H1 (cell line): ENCODE measurements at regions not wholly inside any gene's neighbourhood (a gene's known extent, or its start where the extent isn't known, plus 50 kb on each side); places are given as distances from the start of the nearest gene placed in this dataset.

Experiments used
- CTCF ChIA-PET: fragments of 300-600 bp; sonication (Branson Sonifier 250); formaldehyde crosslinking; loops from one replicate; lab custom pipeline; 2021; ENCODE audit not compliant: partially characterized antibody; lab: Charles Lee
- POLR2A ChIA-PET: fragments of 300-600 bp; sonication (Branson Sonifier 250); formaldehyde crosslinking; loops from one replicate; lab custom pipeline; 2021; ENCODE audit warnings: inconsistent platforms; ENCODE audit not compliant: partially characterized antibody; lab: Charles Lee
- DNase-seq, 2 experiments: peaks; one replicate each; pipeline versions ENCODE4 v3.0.0 to v3.0.0-alpha.2; 2010 to 2022; ENCODE audit warnings: low spot score in 2 of 2, low read depth in 1 of 2, mixed read lengths in 1 of 2
- FAIRE-seq: peaks from 2 replicates; lab custom pipeline; 2011; peaks lifted over from hg19 to GRCh38; lab: Jason Lieb, UNC
- H2AFZ ChIP-seq: 2 replicates; pipeline ENCODE4 v1.8.1; 2012; ENCODE audit warnings: low read length, inconsistent platforms
- H2AK5ac ChIP-seq: 2 replicates; pipeline ENCODE4 v1.6.1; 2013; ENCODE audit warnings: low read depth, low read length
- H2BK120ac ChIP-seq: replicated peaks from 2 replicates; pipeline ENCODE3; 2013; ENCODE audit warnings: low read depth, low read length, inconsistent platforms
- H2BK12ac ChIP-seq: 2 replicates; pipeline ENCODE4 v1.6.1; 2013; ENCODE audit warnings: low read depth, low read length
- H2BK15ac ChIP-seq: 2 replicates; pipeline ENCODE4 v1.6.1; 2013; ENCODE audit warnings: low read length
- H2BK20ac ChIP-seq: 2 replicates; pipeline ENCODE4 v1.6.1; 2013; ENCODE audit warnings: low read length
- H2BK5ac ChIP-seq: 2 replicates; pipeline ENCODE4 v1.6.1; 2013; ENCODE audit warnings: low read depth, low read length
- H3K14ac ChIP-seq: 2 replicates; pipeline ENCODE4 v1.6.1; 2013; ENCODE audit warnings: inconsistent platforms; ENCODE audit not compliant: insufficient read length
- H3K18ac ChIP-seq: 2 replicates; pipeline ENCODE4 v1.6.1; 2013; ENCODE audit warnings: low read length; ENCODE audit errors: extremely low read depth
- H3K23ac ChIP-seq: 2 replicates; pipeline ENCODE4 v1.6.1; 2013; ENCODE audit warnings: inconsistent platforms; ENCODE audit not compliant: insufficient read length
- H3K23me2 ChIP-seq: 2 replicates; pipeline ENCODE4 v1.6.1; 2013; ENCODE audit warnings: low read depth, low read length
- H3K27ac ChIP-seq: 2 replicates; pipeline ENCODE4 v1.6.1; 2011; ENCODE audit warnings: low read depth, low read length, inconsistent platforms
- H3K27me3 ChIP-seq, 4 experiments: replicated peaks in 1 of 4; 1 replicate in 1 of 4; 2 replicates in 3 of 4; pipeline versions ENCODE4 v1.6.1 to v1.8.1; 2011 to 2013; ENCODE audit warnings: low read length in 3 of 4, mild to moderate bottlenecking in 3 of 4, inconsistent platforms in 2 of 4, mixed read lengths in 2 of 4, moderate library complexity in 1 of 4; ENCODE audit not compliant: control insufficient read depth in 3 of 4, insufficient read depth in 3 of 4; ENCODE audit errors: extremely low read depth in 1 of 4
- H3K36me3 ChIP-seq, 4 experiments: 2 replicates each; pipeline versions ENCODE4 v1.6.1 to v1.8.1; 2011 to 2013; ENCODE audit warnings: mild to moderate bottlenecking in 4 of 4, low read length in 3 of 4, moderate library complexity in 2 of 4, control low read depth in 1 of 4, inconsistent platforms in 1 of 4; ENCODE audit not compliant: insufficient read depth in 4 of 4, control insufficient read depth in 2 of 4
- H3K4ac ChIP-seq: replicated peaks from 2 replicates; pipeline ENCODE3; 2013; ENCODE audit warnings: low read length, low read depth, mixed read lengths, inconsistent platforms; ENCODE audit not compliant: insufficient read length
- H3K4me1 ChIP-seq, 4 experiments: replicated peaks in 1 of 4; 1 replicate in 1 of 4; 2 replicates in 3 of 4; pipeline versions ENCODE4 v1.6.1 to v1.8.1; 2011 to 2013; ENCODE audit warnings: low read length in 3 of 4, inconsistent platforms in 2 of 4, mixed read lengths in 1 of 4; ENCODE audit not compliant: insufficient read depth in 4 of 4, control insufficient read depth in 3 of 4
- H3K4me2 ChIP-seq, 2 experiments: 2 replicates each; pipeline versions ENCODE4 v1.6.1 to v1.8.1; 2011 to 2013; ENCODE audit warnings: low read depth in 2 of 2, low read length in 2 of 2, control low read depth in 1 of 2, inconsistent platforms in 1 of 2, mild to moderate bottlenecking in 1 of 2; ENCODE audit not compliant: insufficient read depth in 1 of 2
- H3K4me3 ChIP-seq, 4 experiments: fragments of 200-600, 300-600 bp in 1 of 4; sonication (generic), shearing (Covaris generic), sonication (Bioruptor Twin) in 1 of 4; 2 replicates each; pipeline versions ENCODE4 v1.5.1 to v1.8.1; 2011 to 2016; ENCODE audit warnings: low read length in 4 of 4, low read depth in 3 of 4, control low read depth in 2 of 4, inconsistent platforms in 2 of 4, mild to moderate bottlenecking in 2 of 4, mixed read lengths in 1 of 4, moderate library complexity in 1 of 4; ENCODE audit not compliant: insufficient read depth in 2 of 4; ENCODE audit errors: extremely low read depth in 1 of 4
- H3K56ac ChIP-seq: replicated peaks from 2 replicates; pipeline ENCODE3; 2013; ENCODE audit warnings: low read depth, mild to moderate bottlenecking, mixed read lengths, low read length, inconsistent platforms; ENCODE audit not compliant: insufficient read length
- H3K79me1 ChIP-seq: 2 replicates; pipeline ENCODE4 v1.6.1; 2013; ENCODE audit warnings: low read depth, low read length, control low read depth
- H3K79me2 ChIP-seq, 2 experiments: 2 replicates each; pipeline versions ENCODE4 v1.6.1 to v1.8.1; 2012 to 2013; ENCODE audit warnings: low read length in 2 of 2, mild to moderate bottlenecking in 2 of 2, inconsistent platforms in 1 of 2; ENCODE audit not compliant: insufficient read depth in 2 of 2, control insufficient read depth in 1 of 2
- H3K9ac ChIP-seq, 4 experiments: replicated peaks in 1 of 4; 1 replicate in 1 of 4; 2 replicates in 3 of 4; pipeline versions ENCODE4 v1.6.1 to v1.8.1; 2011 to 2013; ENCODE audit warnings: low read depth in 3 of 4, low read length in 3 of 4, control low read depth in 2 of 4, mild to moderate bottlenecking in 2 of 4, moderate library complexity in 2 of 4, inconsistent platforms in 1 of 4; ENCODE audit errors: extremely low read depth in 1 of 4
- H3K9me3 ChIP-seq, 2 experiments: 2 replicates each; pipeline versions ENCODE4 v1.6.1 to v1.8.1; 2012 to 2013; ENCODE audit warnings: mild to moderate bottlenecking in 2 of 2, moderate library complexity in 2 of 2, control low read depth in 1 of 2, inconsistent platforms in 1 of 2, low read depth in 1 of 2, low read length in 1 of 2, mixed read lengths in 1 of 2; ENCODE audit not compliant: insufficient read depth in 2 of 2
- H4K20me1 ChIP-seq, 2 experiments: replicated peaks in 1 of 2; 2 replicates each; pipeline versions ENCODE3 to v1.8.1; 2011 to 2013; ENCODE audit warnings: inconsistent platforms in 2 of 2, low read length in 2 of 2, mild to moderate bottlenecking in 1 of 2; ENCODE audit not compliant: insufficient read depth in 2 of 2, control insufficient read depth in 1 of 2
- H4K5ac ChIP-seq: 2 replicates; pipeline ENCODE4 v1.6.1; 2013; ENCODE audit warnings: low read length, low read depth, mixed read lengths, inconsistent platforms; ENCODE audit not compliant: insufficient read length
- H4K8ac ChIP-seq: 2 replicates; pipeline ENCODE4 v1.8.0; 2013; ENCODE audit warnings: mild to moderate bottlenecking, moderate library complexity, low read length, inconsistent platforms; ENCODE audit not compliant: insufficient read depth; ENCODE audit errors: extremely low read depth
- H4K91ac ChIP-seq: replicated peaks from 2 replicates; pipeline ENCODE3; 2013; ENCODE audit warnings: low read length, mixed read lengths, inconsistent platforms; ENCODE audit not compliant: insufficient read length
- CHD1 ChIP-seq: IDR thresholded peaks from 2 replicates; pipeline ENCODE4 v1.6.1; 2012; ENCODE audit warnings: low read depth, low read length, improper control_type of control experiment
- CTCF ChIP-seq, 3 experiments: IDR thresholded peaks; 1 replicate in 2 of 3; 2 replicates in 1 of 3; pipeline versions ENCODE4 v1.5.1 to v1.6.1; 2011; ENCODE audit warnings: low read length in 3 of 3, mild to moderate bottlenecking in 3 of 3, inconsistent platforms in 2 of 3, low read depth in 1 of 3, moderate library complexity in 1 of 3; ENCODE audit not compliant: insufficient read depth in 1 of 3; ENCODE audit errors: control extremely low read depth in 1 of 3
- EGR1 ChIP-seq: IDR thresholded peaks from 2 replicates; pipeline ENCODE4 v1.6.1; 2011; ENCODE audit warnings: low read depth, low read length, borderline replicate concordance
- POU5F1 ChIP-seq: IDR thresholded peaks from 2 replicates; pipeline ENCODE4 v1.6.1; 2011; ENCODE audit warnings: low read depth, mild to moderate bottlenecking, low read length, moderate library complexity
- RAD21 ChIP-seq, 2 experiments: IDR thresholded peaks in 1 of 2; conservative IDR thresholded peaks in 1 of 2; 2 replicates each; pipeline ENCODE4 v1.6.1; 2011; ENCODE audit warnings: low read depth in 2 of 2, low read length in 2 of 2, improper control_type of control experiment in 1 of 2, inconsistent platforms in 1 of 2, mild to moderate bottlenecking in 1 of 2, moderate library complexity in 1 of 2
- WGBS, 2 experiments: shearing (Covaris generic) in 1 of 2; methylation state at CpG; one replicate each; pipeline versions ENCODE4 v1.1.6 to v1.1.7; 2013 to 2015; ENCODE audit warnings: low lambda C conversion rate in 2 of 2, mixed read lengths in 2 of 2, inconsistent platforms in 1 of 2, low coverage in 1 of 2, missing lambda C conversion rate in 1 of 2; ENCODE audit not compliant: insufficient replicate concordance in 2 of 2, insufficient coverage in 1 of 2, insufficient read length in 1 of 2; ENCODE audit errors: extremely low coverage in 1 of 2, missing lambda C conversion rate in 1 of 2; 5-methylcytosine and 5-hydroxymethylcytosine counted together

GRCh38 chr19:28176193-28176592 lies 1036.8 kb downstream of the UQCRFS1 start:
- H2BK12ac ChIP-seq: no peak overlapping the region

More at GRCh38 chr19:28176193-28176592, 1036.8 kb downstream of the UQCRFS1 start:
- Histone ChIP-seq H2BK15ac (no peak overlapping the region), H3K4me3 (no peak overlapping the region), H3K36me3 (no peaks in the 10 kb centered on the region), H3K4me2 (no peak overlapping the region), H2BK5ac (no peak overlapping the region), H2AFZ (no peak overlapping the region), H4K91ac (no peak overlapping the region), H3K9me3 (peaks cover 15 to 17% of the 10 kb centered on the region in 2 experiments), H3K23ac (no peak overlapping the region), H2BK20ac (no peak overlapping the region), H3K18ac (no peak overlapping the region), H3K4me1 (peaks cover 0 to 2% (median 0%) of the 10 kb centered on the region in 4 experiments; a peak in 1 of 7 replicates), H4K20me1 (no peaks in the 10 kb centered on the region), H2AK5ac (no peak overlapping the region), H4K8ac (no peak overlapping the region), H3K79me2 (no peaks in the 10 kb centered on the region), H2BK120ac (no peak overlapping the region), H3K4ac (no peak overlapping the region), H3K56ac (no peak overlapping the region), H3K14ac (no peak overlapping the region), H3K23me2 (no peaks in the 10 kb centered on the region), H3K27ac (no peak overlapping the region), H3K79me1 (no peaks in the 10 kb centered on the region), H3K27me3 (no peaks in the 10 kb centered on the region), H4K5ac (no peak overlapping the region), H3K9ac (no peak overlapping the region)
- FAIRE-seq (no peak), DNase-seq (no peak)
- CTCF ChIA-PET: interaction anchor here (1.3 kb wide), 1 partner anchor 10 kb away, joined by 3 read pairs; no protein-coding TSS in a partner anchor
- POLR2A ChIA-PET: no interaction called here
- WGBS, 2 experiments: 50% methylated on average over 1 of the region's 1 CpG; no CpG with 5 or more reads in 1 of the 2 experiments
- TF ChIP-seq EGR1 (no peak), POU5F1 (no peak), CHD1 (no peak), RAD21 (IDR thresholded peaks at IDR 0.05 in 1 of 2, conservative IDR thresholded peaks at IDR 0.05 in 1 of 2; ENCODE audit: low read depth in 2 of 2, low read length in 2 of 2) (no peak), CTCF (IDR thresholded peaks at IDR 0.05; ENCODE audit: control extremely low read depth in 1 of 3, insufficient read depth in 1 of 3, low read depth in 1 of 3, low read length in 3 of 3) (no peak)
